K562 (cell line): ENCODE measurements at regions not wholly inside any gene's neighbourhood (a gene's known extent, or its start where the extent isn't known, plus 50 kb on each side); places are given as distances from the start of the nearest gene placed in this dataset.

Experiments used
- ATAC-seq: fragments of 200-7000 bp; cut with Tn5 transposase; 3 replicates; pipeline ENCODE4 v1.9.1; 2020; ENCODE audit warnings: moderate library complexity
- BruUV-seq: library from RNA; stranded (reverse); fragments of 400-500 nt; replicated peaks from 2 replicates; lab custom pipeline; 2021; lab: Mats Ljungman, UMichigan
- CTCF ChIA-PET: fragments of 300-600 bp; formaldehyde crosslinking; extraction: SDS; loops from one replicate; lab custom pipeline; 2021; ENCODE audit warnings: low intra/inter-chr PET ratio; lab: Yijun Ruan, JAX
- POLR2A ChIA-PET: fragments of 300-600, 350-650 bp; sonication (Branson Sonifier 250); formaldehyde crosslinking; extraction: SDS; loops from one replicate; lab custom pipeline; 2021; ENCODE audit warnings: antibody characterized with exemption, inconsistent platforms; lab: Yijun Ruan, JAX
- DNase-seq, 4 experiments: peaks; one replicate each; pipeline versions ENCODE4 v3.0.0 to v3.0.0-alpha.2; 2011 to 2018; ENCODE audit warnings: low spot score in 3 of 4, mixed read lengths in 3 of 4; ENCODE audit errors: extremely low read depth in 1 of 4
- FAIRE-seq: peaks from 2 replicates; lab custom pipeline; 2011; peaks lifted over from hg19 to GRCh38; lab: Jason Lieb, UNC
- H2AFZ ChIP-seq: 2 replicates; pipeline ENCODE4 v1.6.0; 2011; ENCODE audit warnings: low read depth, low read length, control low read depth, inconsistent platforms
- H3K27ac ChIP-seq: fragments of 200-600 bp; 3 replicates; pipeline ENCODE4 v1.8.0; 2011; ENCODE audit warnings: low read depth, mild to moderate bottlenecking, control low read depth, inconsistent platforms, low read length, moderate library complexity, mixed read lengths; ENCODE audit errors: extremely low read depth
- H3K27me3 ChIP-seq, 2 experiments: fragments of 300-600 bp in 1 of 2; 2 replicates in 1 of 2; 3 replicates in 1 of 2; pipeline versions ENCODE4 v1.6.0 to v1.8.0; 2011; ENCODE audit warnings: inconsistent platforms in 2 of 2, low read length in 2 of 2, mild to moderate bottlenecking in 1 of 2, mixed read lengths in 1 of 2, moderate library complexity in 1 of 2; ENCODE audit not compliant: control insufficient read depth in 2 of 2, insufficient read depth in 2 of 2
- H3K36me3 ChIP-seq: fragments of 300-600 bp; 3 replicates; pipeline ENCODE4 v1.8.0; 2011; ENCODE audit warnings: mild to moderate bottlenecking, low read length, inconsistent platforms; ENCODE audit not compliant: control insufficient read depth, insufficient read depth
- H3K4me1 ChIP-seq, 2 experiments: fragments of 200-600 bp in 1 of 2; replicated peaks in 1 of 2; 2 replicates in 1 of 2; 3 replicates in 1 of 2; pipeline versions ENCODE4 v1.5.1 to v1.8.0; 2011; ENCODE audit warnings: inconsistent platforms in 2 of 2, low read length in 2 of 2, mild to moderate bottlenecking in 1 of 2, mixed read lengths in 1 of 2, moderate library complexity in 1 of 2; ENCODE audit not compliant: control insufficient read depth in 2 of 2, insufficient read depth in 2 of 2
- H3K4me2 ChIP-seq: 2 replicates; pipeline ENCODE4 v1.6.1; 2011; ENCODE audit warnings: low read length, control low read depth, inconsistent platforms, mixed read lengths; ENCODE audit not compliant: insufficient read depth
- H3K4me3 ChIP-seq: fragments of 200-600 bp; sonication (generic), shearing (Covaris generic); 2 replicates; pipeline ENCODE4 v1.5.1; 2016; ENCODE audit warnings: control low read depth, inconsistent platforms
- H3K79me2 ChIP-seq: fragments of 200-600 bp; 3 replicates; pipeline ENCODE4 v1.8.0; 2011; ENCODE audit warnings: low read length, inconsistent platforms; ENCODE audit not compliant: control insufficient read depth, insufficient read depth
- H3K9ac ChIP-seq, 2 experiments: 2 replicates each; pipeline versions ENCODE4 v1.6.0 to v1.6.1; 2011; ENCODE audit warnings: low read depth in 2 of 2, low read length in 2 of 2, control low read depth in 1 of 2, inconsistent platforms in 1 of 2, mild to moderate bottlenecking in 1 of 2, mixed read lengths in 1 of 2; ENCODE audit not compliant: insufficient read depth in 1 of 2
- H3K9me1 ChIP-seq: one replicate; pipeline ENCODE4 v1.6.0; 2011; ENCODE audit warnings: inconsistent platforms, mild to moderate bottlenecking, low read length, moderate library complexity; ENCODE audit not compliant: control insufficient read depth, insufficient read depth
- H3K9me3 ChIP-seq: replicated peaks from 2 replicates; pipeline ENCODE4 v1.5.1; 2011; ENCODE audit warnings: low read depth, low read length, inconsistent platforms; ENCODE audit not compliant: control insufficient read depth, insufficient read depth
- H4K20me1 ChIP-seq: replicated peaks from 2 replicates; pipeline ENCODE4 v1.6.1; 2011; ENCODE audit warnings: low read length, inconsistent platforms, mixed read lengths; ENCODE audit not compliant: control insufficient read depth, insufficient read depth
- ADNP ChIP-seq: fragments of 200-800 bp; sonication (Bioruptor generic); IDR thresholded peaks from 2 replicates; pipeline ENCODE4 v1.6.1; 2016; ENCODE audit warnings: missing genetic modification characterization, missing compliant biosample characterization
- BMI1 ChIP-seq: fragments of 150-350 bp; IDR thresholded peaks from 2 replicates; pipeline ENCODE4 v1.6.1; 2014; ENCODE audit warnings: low read length
- CBX1 ChIP-seq: sonication (generic); IDR thresholded peaks from 2 replicates; pipeline ENCODE4 v1.6.1; 2016; ENCODE audit warnings: antibody characterized with exemption, low read depth, mild to moderate bottlenecking
- ESRRB ChIP-seq: fragments of 250-450 bp; sonication (Bioruptor Pico); IDR thresholded peaks from 2 replicates; pipeline ENCODE4 v1.5.0; 2020; ENCODE audit warnings: mild to moderate bottlenecking, moderate library complexity, borderline replicate concordance
- FIP1L1 ChIP-seq: fragments of 200-400 bp; formaldehyde crosslinking; IDR thresholded peaks from 2 replicates; pipeline ENCODE4 v1.6.1; 2018; ENCODE audit warnings: mild to moderate bottlenecking, low read depth, low read length; ENCODE audit not compliant: poor library complexity, severe bottlenecking
- MIER1 ChIP-seq: fragments of 450-650 bp; IDR thresholded peaks from 2 replicates; pipeline ENCODE4 v1.6.1; 2016; ENCODE audit warnings: antibody characterized with exemption, mild to moderate bottlenecking, low read depth
- MLX ChIP-seq, 2 experiments: fragments of 450-650 bp in 1 of 2; sonication (generic) in 1 of 2; formaldehyde crosslinking; conservative IDR thresholded peaks; 2 replicates each; pipeline versions ENCODE4 v1.4.0 to v1.8.1; 2020 to 2022; ENCODE audit warnings: mild to moderate bottlenecking in 1 of 2, missing genetic modification reagents in 1 of 2
- NFIC ChIP-seq: fragments of 450-650 bp; IDR thresholded peaks from 2 replicates; pipeline ENCODE4 v1.6.1; 2017; ENCODE audit warnings: mild to moderate bottlenecking, inconsistent platforms
- TOE1 ChIP-seq, 2 experiments: fragments of 450-650 bp in 1 of 2; sonication (generic) in 1 of 2; formaldehyde crosslinking in 1 of 2; IDR thresholded peaks; 2 replicates each; pipeline versions ENCODE4 v1.7.1 to v1.8.0; 2016 to 2022; ENCODE audit warnings: borderline replicate concordance in 2 of 2, mild to moderate bottlenecking in 2 of 2, antibody characterized with exemption in 1 of 2, inconsistent platforms in 1 of 2, low read depth in 1 of 2, missing genetic modification reagents in 1 of 2, moderate library complexity in 1 of 2
- ZNF778 ChIP-seq: fragments of 450-650 bp; formaldehyde crosslinking; IDR thresholded peaks from 2 replicates; pipeline ENCODE4 v1.4.0; 2020; ENCODE audit warnings: mild to moderate bottlenecking, moderate library complexity
- WGBS: fragments of 100-300 bp; shearing (Covaris generic); methylation state at CpG from one replicate; pipeline ENCODE4 v1.1.6; 2016; ENCODE audit warnings: low coverage, mixed read lengths; ENCODE audit not compliant: insufficient coverage; ENCODE audit errors: missing lambda C conversion rate; 5-methylcytosine and 5-hydroxymethylcytosine counted together
- in situ Hi-C: fragments of 300-500 bp; cut with MboI; formaldehyde crosslinking; loops from 4 replicates; pipeline ENCODE4 v1.15.0; 2018; ENCODE audit warnings: inconsistent platforms, mixed read lengths
- intact Hi-C: fragments of 100-400 bp; cut with micrococcal nuclease; formaldehyde crosslinking; loops from 2 replicates; pipeline ENCODE4 v1.14.2; 2022

GRCh38 chr13:103941506-103942140, 875.4 kb upstream of the SLC10A2 start:
- Histone ChIP-seq H2AFZ (no peak overlapping the region), H3K27me3 (no peaks in the 10 kb centered on the region), H4K20me1 (no peaks in the 10 kb centered on the region), H3K4me3 (no peak overlapping the region), H3K27ac (no peak overlapping the region), H3K4me1 (no peaks in the 10 kb centered on the region), H3K79me2 (no peaks in the 10 kb centered on the region), H3K9me3 (no peaks in the 10 kb centered on the region), H3K9me1 (no peaks in the 10 kb centered on the region), H3K9ac (no peak overlapping the region), H3K4me2 (no peak overlapping the region), H3K36me3 (no peaks in the 10 kb centered on the region)
- in situ Hi-C loops, result no loop called here
- TF ChIP-seq CBX1 (no peak), BMI1 (no peak), MIER1 (no peak), FIP1L1 (no peak), NFIC (no peak), ZNF778 (no peak), ESRRB (CRISPR knock-in tag) (no peak)
- CTCF ChIA-PET, result no interaction called here
- no peak for DNase-seq
- POLR2A ChIA-PET, result no interaction called here
- WGBS, result 0% methylated on average over 1 of the region's 1 CpG
- BruUV-seq, result no TSS peak
- no peak for ATAC-seq
- intact Hi-C loops, result no loop called here
- FAIRE-seq, result no peak

GRCh38 chr13:103935117-103935516, 868.9 kb upstream of the SLC10A2 start:
- no peak overlapping the region for H3K27ac ChIP-seq
- intact Hi-C loops, result no loop called here

More at GRCh38 chr13:103935117-103935516, 868.9 kb upstream of the SLC10A2 start:
- no peaks in the 10 kb centered on the region for H3K9me1 ChIP-seq
- 0% methylated on average over 4 of the region's 4 CpGs for WGBS
- no peak overlapping the region for H2AFZ ChIP-seq
- H3K9ac ChIP-seq, result no peak overlapping the region
- BruUV-seq, result no TSS peak
- no peaks in the 10 kb centered on the region for H3K9me3 ChIP-seq
- no peak for FAIRE-seq
- in situ Hi-C loops, result no loop called here
- POLR2A ChIA-PET, result no interaction called here
- ATAC-seq, result no peak
- CTCF ChIA-PET, result no interaction called here
- no peaks in the 10 kb centered on the region for H3K27me3 ChIP-seq
- H3K79me2 ChIP-seq, result no peaks in the 10 kb centered on the region
- no peak for DNase-seq
- H4K20me1 ChIP-seq, result no peaks in the 10 kb centered on the region
- no peak overlapping the region for H3K4me2 ChIP-seq
- H3K36me3 ChIP-seq, result no peaks in the 10 kb centered on the region
- no peaks in the 10 kb centered on the region for H3K4me1 ChIP-seq
- no peak overlapping the region for H3K4me3 ChIP-seq
- no peak for TF ChIP-seq ADNP (tag)
- TF ChIP-seq TOE1 (IDR thresholded peaks at IDR 0.05; ENCODE audit: borderline replicate concordance), result no peak
- TF ChIP-seq TOE1 (CRISPR knock-in tag; IDR thresholded peaks at IDR 0.05; ENCODE audit: borderline replicate concordance, low read depth), result no peak
- no peak for TF ChIP-seq MLX (CRISPR knock-in tag; conservative IDR thresholded peaks at IDR 0.05)
